Epidermal melanocyte (primary cell): ENCODE measurements at regions not wholly inside any gene's neighbourhood (a gene's known extent, or its start where the extent isn't known, plus 50 kb on each side); places are given as distances from the start of the nearest gene placed in this dataset.
"Not testable (repeated sequence)": the region's sequence is repeated elsewhere in the genome, so short reads cannot be mapped to it uniquely, and the experiment has no call there.

Source experiments
- DNase-seq: peaks from one replicate; pipeline ENCODE4 v3.0.0; 2011; ENCODE audit warnings: low spot score; ENCODE audit not compliant: insufficient read length

DNA sequence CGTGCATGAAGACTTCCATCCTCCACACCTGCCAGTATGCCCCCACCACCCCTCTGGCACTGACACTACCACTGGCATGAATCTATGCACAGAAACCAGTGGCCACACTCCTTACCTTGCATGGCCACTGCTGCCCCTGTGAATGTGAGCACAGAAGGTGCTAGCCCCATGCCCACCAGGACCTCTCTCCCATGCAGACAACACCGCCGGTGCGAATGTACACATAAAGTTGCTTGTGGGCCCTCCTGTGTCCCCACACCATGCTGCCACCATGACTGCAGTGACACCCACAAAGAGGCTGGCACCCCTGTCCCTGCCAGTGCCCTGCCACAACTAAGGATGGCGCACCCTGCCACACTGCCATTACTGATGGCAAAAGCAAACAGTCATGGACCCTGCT is 289.5 kb upstream of the KCND2 start:
- DNase-seq = no peak

DNA sequence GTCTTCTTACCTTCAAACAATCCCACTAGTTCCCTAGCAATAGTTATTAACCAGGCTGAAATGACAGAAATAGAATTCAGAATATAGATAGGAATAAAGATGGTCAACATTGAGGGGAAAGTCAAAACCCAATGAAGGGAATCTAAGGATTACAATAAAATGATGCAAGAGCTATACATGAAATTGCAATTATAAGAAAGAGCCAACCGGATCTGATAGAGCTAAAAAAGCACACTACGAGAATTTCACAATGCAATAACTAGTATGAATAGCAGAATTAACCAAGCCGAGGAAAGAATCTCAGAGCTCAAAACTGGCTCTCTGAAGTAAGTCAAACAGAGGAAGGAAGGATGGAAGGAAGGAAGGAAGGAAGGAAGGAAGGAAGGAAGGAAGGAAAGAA is 288.7 kb upstream of the KCND2 start:
- no peak for DNase-seq

DNA sequence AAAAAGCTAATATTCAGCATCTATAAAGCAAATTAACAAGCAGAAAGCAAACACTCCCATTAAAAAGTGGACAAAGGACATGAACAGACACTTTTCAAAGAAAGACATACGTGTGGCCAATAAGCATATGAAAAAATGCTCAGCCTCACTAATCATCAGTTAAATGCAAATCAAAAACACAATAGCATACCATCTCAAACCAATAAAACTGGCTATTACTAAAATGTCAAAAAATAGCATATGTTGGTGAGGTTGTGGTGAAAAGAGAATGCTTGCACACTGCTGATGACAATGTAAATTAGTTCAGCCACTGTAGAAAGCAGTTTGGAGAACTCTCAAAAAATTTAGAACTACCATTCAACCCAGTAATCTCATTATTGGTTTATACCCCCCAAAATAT is 284.6 kb upstream of the KCND2 start:
- DNase-seq = no peak

DNA sequence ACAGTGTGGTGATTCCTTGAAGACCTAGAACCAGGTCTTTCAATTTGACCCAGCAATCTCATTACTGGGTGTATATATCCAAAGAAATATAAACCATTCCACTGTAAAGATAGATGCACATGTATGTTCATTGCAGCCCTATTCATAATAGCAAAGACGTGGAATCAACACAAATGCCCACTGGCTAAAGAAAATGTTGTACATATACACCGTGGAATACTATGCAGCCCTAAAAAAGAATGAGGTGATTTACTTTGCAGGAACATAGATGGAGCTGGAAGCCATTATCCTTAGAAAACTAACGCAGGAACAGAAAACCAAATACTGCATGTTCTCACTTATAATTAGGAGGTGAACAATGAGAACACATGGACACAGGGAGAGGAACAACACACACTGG is 278.0 kb upstream of the KCND2 start:
- no peak for DNase-seq

DNA sequence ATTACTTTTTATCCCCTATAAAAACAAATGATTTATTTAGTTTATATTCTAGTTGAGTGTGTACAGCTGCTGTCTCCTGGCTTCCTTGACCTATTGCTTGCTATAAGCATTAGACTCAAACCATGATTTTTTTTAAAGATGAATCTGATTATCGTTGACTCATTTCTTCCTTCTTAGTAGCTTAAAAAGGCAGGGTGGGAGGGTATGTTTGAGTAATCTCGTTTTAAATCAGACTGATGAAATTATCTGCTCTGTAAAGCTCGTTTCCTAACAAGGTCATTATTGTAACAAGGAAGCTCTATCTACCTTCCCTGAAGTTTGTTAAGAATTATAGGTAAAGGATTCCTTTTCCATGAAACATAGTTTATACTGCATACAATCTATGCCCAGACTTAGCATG is 276.3 kb upstream of the KCND2 start:
- DNase-seq = no peak

DNA sequence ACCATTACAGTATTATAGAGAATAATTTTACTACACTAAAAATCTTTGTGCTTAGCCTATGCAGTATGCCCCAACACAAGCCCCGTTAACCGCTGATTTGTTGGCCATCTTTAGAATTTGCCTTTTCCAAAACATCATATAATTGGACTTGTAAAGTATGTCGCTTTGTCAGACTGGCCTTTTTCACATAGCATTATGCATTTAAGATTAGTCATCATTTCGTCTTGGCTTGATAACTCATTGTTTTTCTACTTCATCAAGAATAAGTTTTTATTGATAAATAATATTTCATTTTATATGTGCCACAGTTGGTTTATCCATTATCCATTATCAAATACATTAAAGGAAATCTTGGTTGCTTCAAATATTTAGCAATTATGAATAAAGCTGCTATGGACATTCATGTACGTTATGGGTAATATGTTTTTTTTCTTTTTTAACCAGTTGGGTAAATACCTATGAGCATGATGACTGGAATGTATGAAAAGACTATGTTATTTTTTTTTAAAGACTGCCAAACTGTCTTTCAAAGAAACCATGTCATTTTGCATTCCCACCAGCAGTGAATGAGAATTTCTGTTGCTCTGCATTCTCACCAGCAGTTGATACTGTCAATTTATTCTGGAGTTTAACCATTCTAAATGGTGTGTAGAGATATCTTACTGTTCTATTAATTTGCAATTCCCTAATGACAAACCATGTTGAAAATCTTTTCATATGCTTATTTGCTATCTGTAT is 273.1 kb upstream of the KCND2 start:
- DNase-seq = no peak

DNA sequence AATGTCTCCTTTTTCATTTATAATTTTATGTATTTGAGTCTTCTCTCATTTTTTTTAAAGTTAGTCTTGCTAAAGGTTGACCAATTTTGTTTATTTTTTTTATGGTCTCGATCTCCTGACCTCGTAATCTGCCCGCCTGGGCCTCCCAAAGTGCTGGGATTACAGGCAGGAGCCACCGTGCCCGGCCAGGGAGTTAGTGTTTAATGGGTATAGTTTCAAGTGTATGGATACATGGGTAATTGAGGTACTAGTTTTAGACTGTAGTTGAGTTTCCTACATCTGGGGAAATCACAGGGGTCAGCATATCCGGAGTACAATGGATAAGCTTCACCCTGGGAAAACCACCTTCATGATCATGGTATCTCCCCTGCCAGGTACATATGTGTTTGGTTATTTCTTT is 267.3 kb upstream of the KCND2 start:
- no peak for DNase-seq

DNA sequence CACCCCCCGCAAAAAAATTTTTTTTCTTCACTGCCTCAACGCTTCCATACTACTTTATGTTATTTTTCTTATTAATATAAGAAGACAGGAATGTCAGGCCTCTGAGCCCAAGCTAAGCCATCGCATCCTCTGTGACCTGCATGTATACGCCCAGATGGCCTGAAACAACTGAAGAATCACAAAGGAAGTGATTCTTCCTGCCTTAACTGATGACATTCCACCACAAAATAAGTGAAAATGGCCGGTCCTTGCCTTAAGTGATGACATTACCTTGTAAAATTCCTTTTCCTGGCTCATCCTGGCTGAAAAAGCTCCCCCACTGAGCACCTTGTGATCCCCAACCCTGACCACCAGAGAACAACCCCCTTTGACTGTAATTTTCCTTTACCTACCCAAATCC is 258.7 kb upstream of the KCND2 start:
- not testable (repeated sequence) for DNase-seq

DNA sequence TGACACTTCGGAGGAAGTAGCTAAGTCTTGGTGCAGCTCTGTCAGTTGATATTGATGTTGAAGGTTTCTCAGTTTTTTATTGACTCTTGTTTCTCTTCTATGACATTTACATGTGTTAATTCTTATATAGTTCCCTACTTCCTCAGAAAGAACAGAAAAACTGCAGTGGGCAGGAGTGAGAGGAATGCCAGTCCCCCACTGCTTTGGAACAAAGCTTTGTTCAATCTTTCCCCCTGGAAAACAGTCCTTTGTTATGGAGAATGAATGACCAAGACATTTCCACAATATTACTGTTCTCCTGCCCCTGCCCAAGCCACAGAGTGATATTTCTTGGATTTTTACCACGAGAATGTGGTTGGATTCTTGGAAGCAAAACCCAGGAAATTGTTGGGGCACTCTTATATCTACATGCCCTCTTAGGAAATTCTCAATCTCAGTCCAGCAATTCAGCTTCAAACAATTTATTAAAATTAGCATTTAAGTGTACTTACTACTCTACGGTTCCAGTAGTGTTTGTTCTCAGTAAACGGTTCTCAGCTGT is 258.0 kb upstream of the KCND2 start:
- DNase-seq = no peak

DNA sequence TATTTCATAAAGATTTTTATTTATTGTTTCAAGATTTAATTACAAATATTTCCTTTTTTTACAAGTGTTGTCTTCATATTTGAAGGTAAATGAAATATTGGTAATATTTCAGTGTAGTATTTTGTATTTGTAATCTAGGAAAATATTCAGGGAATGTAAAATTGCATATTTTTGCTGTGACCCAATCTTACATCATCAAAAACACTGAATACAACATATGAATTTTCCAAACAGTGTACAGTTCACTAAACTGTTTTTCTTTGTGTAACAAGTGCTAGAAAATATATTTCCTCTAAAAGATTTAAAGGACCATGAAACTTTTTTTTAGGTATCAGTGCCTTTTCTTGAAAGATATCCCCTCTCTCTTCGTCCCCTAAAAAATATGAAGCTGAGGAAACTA is 251.9 kb upstream of the KCND2 start:
- no peak for DNase-seq

DNA sequence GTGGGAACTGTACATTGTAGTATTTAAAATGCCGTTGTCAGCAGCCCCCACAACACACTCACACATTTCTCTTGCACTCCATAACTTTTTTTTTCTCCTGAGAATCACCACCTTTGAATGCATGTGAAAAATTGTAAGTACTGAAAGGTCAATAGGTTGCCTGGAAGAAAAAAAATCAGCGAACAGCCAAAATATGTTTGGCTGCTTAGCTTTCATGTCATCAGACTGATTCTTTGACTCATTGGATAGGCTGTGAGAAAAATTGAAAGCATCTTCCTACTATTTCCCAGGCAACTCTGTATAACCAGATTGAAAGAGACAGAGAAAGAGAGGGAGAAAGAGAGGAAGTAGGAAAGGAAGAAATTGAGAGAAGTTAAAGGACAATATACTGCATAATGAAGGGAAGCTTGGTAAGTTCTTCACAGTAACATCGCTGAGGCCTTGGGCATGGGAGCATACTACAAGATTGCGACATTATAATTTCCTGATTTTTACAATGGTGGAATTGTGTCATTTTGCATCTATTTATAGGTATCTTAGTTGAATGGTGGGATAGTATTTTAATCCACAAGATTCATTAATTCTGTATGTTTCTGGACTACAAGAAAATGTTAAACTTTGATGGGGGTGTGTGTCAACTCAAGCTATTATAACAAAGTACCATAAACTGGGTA is 249.3 kb upstream of the KCND2 start:
- no peak for DNase-seq

DNA sequence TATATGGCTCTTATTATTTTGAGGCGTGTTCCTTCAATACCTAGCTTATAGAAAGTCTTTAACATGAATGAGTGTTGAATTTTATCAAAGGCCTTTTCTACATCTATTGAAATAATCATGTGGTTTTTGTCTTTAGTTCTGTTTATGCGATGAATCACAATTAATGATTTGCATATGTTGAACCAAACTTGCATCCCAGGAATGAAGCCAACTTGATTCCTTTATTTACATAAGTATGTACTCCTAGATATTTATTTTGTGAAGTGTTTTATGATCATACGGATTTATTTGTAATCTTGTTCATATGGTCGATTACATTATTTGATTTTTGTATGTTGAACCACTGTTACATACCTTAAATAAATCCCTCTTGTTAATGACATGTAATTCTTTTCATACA is 244.3 kb upstream of the KCND2 start:
- DNase-seq = no peak

DNA sequence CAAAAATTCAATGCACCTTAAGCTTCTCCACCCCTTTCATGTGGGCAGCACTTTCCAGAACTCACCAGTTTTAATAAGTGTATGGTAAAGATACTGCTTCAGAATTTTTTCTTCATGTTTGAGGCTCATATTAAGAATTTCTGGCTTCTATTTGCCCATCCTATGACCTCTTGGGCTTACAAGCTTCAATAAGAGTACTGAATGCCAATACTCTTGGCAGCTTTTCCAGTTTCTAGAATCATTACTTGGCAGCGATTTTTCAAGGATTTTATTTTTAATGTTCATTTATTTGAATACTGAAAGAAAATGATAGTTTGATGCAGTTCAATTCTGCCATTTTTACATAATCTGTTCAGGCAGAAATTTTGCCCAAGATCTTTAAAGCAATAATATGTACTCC is 242.1 kb upstream of the KCND2 start:
- DNase-seq = no peak

DNA sequence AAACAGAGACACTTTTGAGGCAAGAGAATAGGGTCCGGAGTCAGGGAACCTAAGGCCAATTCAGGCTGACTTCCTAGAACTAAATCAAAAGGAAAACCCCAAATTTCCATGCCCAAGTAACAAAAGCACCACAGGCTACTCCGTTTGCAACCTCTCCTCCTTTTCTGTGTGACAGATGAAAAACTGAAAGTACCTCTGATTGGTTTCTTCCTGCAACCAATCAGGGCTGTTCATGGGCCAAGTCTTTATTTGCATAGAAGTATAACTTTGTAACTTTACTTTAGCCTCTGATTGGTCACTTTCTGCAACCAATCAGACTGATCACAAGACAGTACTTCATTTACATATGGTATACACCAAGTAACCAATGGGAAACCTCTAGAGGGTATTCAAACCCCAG is 239.9 kb upstream of the KCND2 start:
- DNase-seq = no peak

DNA sequence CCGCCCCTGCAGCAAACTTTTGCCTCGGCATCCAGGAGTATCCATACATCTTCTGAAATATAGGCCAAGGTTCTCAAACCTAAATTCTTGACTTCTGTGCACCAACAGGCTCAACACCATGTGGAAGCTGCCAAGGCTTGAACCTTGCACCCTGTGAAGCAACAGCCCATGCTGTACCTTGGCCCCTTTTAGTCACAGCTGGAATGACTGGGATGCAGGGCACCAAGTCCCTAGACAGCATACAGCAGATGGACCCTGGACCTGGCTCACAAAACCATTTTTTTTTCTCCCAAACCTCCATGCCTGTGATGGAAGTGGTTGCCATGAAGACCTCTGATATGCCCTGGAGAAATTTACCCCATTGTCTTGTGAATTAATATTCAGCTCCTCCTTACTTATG is 233.8 kb upstream of the KCND2 start:
- no peak for DNase-seq

DNA sequence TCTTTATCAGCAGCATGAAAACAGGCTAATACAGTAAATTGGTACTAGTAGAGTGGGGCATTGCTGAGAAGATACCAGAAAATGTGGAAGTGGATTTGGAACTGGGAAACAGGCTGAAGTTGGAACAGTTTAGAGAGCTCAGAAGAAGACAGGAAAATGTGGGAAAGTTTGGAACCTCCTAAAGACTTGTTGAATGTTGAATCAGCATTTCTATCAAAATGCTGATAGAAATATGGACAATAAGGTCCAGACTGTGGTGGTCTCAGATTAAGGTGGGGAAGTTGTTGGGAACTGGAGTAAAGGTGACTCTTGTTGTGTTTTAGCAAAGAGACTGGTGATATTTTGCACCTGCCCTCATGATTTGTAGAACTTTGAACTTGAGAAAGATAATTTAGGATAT is 231.2 kb upstream of the KCND2 start:
- no peak for DNase-seq

DNA sequence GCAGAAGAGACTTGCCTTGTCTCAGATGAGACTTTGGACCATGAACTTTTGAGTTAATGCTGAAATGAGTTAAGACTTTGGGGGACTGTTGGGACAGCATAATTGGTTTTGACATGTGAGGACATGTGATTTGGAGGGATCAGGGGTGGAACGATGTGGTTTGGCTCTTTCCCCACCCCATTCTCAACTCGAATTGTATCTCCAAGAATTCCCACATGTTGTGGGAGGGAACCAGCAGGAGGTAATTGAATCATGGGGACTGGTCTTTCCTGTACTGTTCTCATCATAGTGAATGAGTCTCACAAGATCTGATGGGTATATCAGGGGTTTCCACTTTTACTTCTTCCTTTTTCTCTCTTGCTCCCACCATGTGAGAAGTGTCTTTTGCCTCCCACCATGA is 229.7 kb upstream of the KCND2 start:
- no peak for DNase-seq

DNA sequence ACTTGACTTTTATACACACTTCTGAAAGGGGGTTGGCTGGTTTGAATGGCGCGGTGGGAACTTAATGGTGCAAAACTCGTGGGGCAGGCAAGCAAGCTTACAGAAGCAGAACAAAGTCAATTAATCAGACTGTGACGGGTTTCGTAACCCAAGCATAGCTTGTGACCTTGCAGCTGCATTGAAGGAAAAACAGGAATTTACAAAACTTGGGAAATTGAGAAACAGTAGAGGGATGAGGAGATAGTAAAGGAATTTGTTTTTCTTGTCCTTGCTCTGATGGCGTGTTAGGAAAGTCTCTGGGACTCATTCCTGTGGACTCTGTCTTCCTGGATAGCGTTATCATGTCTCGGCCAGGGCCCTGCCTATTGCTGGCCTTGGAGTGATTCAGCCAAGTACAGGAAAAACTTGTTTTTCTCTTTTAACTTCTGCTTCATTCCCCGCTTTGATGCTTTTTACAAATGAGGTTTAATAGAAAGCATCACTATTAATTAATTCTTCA is 220.0 kb upstream of the KCND2 start:
- DNase-seq = peak; percentile 36

DNA sequence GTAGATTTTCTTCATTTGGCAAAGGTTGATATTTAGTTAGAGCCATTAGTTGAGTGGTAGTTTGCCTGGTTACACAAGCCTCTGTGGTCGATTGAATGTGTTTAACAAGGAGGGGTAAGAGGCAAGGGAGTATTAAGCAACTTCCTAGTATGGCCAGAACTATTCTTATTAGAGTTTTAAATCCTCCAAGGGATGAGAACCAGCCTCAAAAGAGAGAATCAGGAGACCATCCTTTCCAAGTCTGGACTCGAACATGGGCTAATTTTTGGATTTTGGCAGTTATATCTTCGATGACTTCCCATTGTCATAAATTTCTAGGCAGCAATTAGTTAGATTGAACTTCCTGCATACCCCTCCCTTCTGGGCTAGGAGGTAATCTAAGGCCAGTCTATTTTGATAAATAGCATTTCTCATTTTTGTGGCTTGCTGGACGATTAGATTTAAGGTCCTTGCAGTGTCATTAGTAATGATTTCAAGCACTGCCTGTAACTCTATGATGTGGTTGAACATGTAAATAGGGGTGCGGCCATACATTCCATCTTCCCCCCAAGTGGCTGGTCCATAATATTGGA is 219.5 kb upstream of the KCND2 start:
- DNase-seq = no peak

DNA sequence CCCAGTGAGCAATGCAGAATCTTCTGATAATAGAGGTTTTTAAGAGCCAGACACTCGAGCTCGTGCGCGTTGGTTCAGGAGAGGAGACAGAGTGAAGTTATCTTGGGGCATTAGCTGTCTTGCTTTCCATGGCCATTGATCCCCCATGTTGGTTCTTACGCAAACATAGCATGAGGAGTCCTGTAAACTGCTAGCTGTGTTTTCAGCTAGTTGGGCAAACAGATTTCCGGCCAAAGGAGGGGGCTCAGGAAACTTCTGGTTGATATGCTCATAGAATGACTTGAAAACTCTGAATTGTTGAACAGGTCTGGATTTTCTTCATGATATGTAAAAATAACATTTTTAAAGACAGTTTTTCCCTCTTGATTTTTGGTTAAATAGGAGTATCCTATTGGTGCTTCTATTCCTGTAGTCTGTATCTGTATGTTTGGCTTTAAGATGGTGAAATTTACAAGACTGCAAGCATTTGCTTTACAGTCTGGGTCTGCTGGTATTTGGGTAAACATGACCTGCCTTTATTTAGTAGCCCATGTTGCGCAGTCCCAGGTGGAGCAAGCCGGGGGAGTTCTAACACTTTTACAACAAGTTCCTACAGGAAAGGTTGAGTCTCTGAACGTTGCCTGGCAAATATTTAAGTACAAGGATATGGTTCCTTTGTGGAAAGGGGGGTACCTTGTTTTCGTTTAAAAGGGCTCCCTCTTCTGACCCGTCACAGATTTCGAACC is 218.4 kb upstream of the KCND2 start:
- DNase-seq = no peak

DNA sequence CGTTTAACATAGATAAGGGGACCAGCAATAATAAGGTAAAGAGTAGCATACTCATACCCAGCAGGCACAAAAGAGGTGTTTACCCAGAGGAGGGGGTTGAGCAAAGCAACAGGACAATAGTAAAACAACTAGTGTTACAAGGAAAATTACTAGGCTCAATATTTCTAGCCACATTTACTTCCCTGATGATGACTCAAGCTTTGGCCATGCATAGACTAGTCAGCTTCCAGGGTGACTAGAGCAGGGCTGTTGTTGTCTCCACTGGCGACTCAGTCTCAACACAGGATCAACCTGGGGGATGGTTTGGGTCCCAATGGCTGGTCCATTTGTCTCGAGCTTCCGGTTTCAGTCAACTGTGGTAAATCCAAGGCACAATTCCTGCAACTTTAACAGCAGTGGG is 217.7 kb upstream of the KCND2 start:
- no peak for DNase-seq

DNA sequence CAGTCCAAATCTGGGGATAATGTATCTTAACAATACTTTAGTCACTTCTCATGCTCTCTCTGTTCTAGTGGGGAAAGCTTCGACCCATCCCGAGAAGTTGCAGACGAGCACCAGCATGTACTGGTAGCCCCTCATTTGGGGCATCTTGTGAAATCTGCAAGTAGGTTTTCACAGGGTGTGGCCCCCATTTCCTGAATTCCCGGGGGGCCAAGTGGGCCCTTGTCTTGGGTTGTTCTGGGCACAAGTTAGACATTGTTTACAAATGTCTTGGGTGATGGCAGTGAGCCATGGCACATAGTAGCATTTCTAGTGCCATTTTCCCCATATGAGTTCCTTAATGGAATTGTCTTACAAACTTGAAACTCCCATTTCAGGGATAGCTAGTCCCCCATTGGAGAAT is 216.7 kb upstream of the KCND2 start:
- DNase-seq = no peak
